ENCODE measurements at regions not wholly inside any gene's neighbourhood (a gene's known extent, or its start where the extent isn't known, plus 50 kb on each side); places are given as distances from the start of the nearest gene placed in this dataset.
"Not testable (repeated sequence)": the region's sequence is repeated elsewhere in the genome, so short reads cannot be mapped to it uniquely, and the experiment has no call there.

GRCh38 chr14:100431461-100431860 is 108.3 kb downstream of the SLC25A47 start:
- not testable (repeated sequence) for H3K27ac ChIP-seq (ENCODE audit: low read depth in 1 of 2, low read length in 2 of 2); H3K27me3 ChIP-seq (ENCODE audit: control insufficient read depth in 4 of 4, insufficient read depth in 4 of 4, low read length in 3 of 4); H3K4me1 ChIP-seq (ENCODE audit: control insufficient read depth in 4 of 4, insufficient read depth in 4 of 4, low read length in 3 of 4); H3K9ac ChIP-seq (ENCODE audit: low read depth in 1 of 2, low read length in 2 of 2); H3K9me3 ChIP-seq (ENCODE audit: control insufficient read depth in 4 of 4, low read length in 3 of 4); H3K4me3 ChIP-seq (ENCODE audit: low read depth in 1 of 3, low read length in 3 of 3); DNase-seq (ENCODE audit: low spot score); H3K36me3 ChIP-seq (ENCODE audit: control insufficient read depth in 4 of 4, insufficient read depth in 3 of 4, low read depth in 1 of 4, low read length in 3 of 4)
- 95% methylated on average over 4 of the region's 4 CpGs for WGBS

- no peaks in the 10 kb centered on the region for H3K36me3 ChIP-seq (ENCODE audit: control insufficient read depth in 4 of 4, insufficient read depth in 3 of 4, low read depth in 1 of 4, low read length in 3 of 4)
- no peaks in the 10 kb centered on the region for H3K27me3 ChIP-seq (ENCODE audit: control insufficient read depth in 4 of 4, insufficient read depth in 4 of 4, low read length in 3 of 4)
- peaks cover 0 to 4% (median 0%) of the 10 kb centered on the region in 4 donors for H3K4me1 ChIP-seq (ENCODE audit: control insufficient read depth in 4 of 4, insufficient read depth in 4 of 4, low read length in 3 of 4)
- no peaks in the 10 kb centered on the region for H3K9me3 ChIP-seq (ENCODE audit: control insufficient read depth in 4 of 4, low read length in 3 of 4)
- no peak overlapping the region for H3K27ac ChIP-seq (ENCODE audit: low read depth in 1 of 2, low read length in 2 of 2)
- DNase-seq (ENCODE audit: low spot score): no peak
- WGBS: 92% methylated on average over 5 of the region's 5 CpGs
- H3K9ac ChIP-seq (ENCODE audit: low read depth in 1 of 2, low read length in 2 of 2): no peak overlapping the region
- TF ChIP-seq FOXA2 (IDR thresholded peaks at IDR 0.05): no peak
- no peak for TF ChIP-seq MAX (IDR thresholded peaks at IDR 0.05)
- no peak for TF ChIP-seq EGR1 (IDR thresholded peaks at IDR 0.05; ENCODE audit: low read depth in 2 of 2)
- TF ChIP-seq HNF4G (IDR thresholded peaks at IDR 0.05): no peak
- no peak for TF ChIP-seq FOXA1 (IDR thresholded peaks at IDR 0.05)
- no peak for TF ChIP-seq TAF1 (conservative IDR thresholded peaks at IDR 0.05)
- no peak for TF ChIP-seq JUND (IDR thresholded peaks at IDR 0.05)
- TF ChIP-seq ATF3 (IDR thresholded peaks at IDR 0.05): no peak
- TF ChIP-seq YY1 (IDR thresholded peaks at IDR 0.05): no peak
- TF ChIP-seq SP1 (IDR thresholded peaks at IDR 0.05): no peak
- TF ChIP-seq GABPA (IDR thresholded peaks at IDR 0.05 in 1 of 2, conservative IDR thresholded peaks at IDR 0.05 in 1 of 2): no peak
- no peak for TF ChIP-seq RXRA (IDR thresholded peaks at IDR 0.05)
- no peak for TF ChIP-seq NR2F2 (IDR thresholded peaks at IDR 0.05)
- TF ChIP-seq REST (IDR thresholded peaks at IDR 0.05): no peak
- TF ChIP-seq ZBTB33 (IDR thresholded peaks at IDR 0.05): no peak
- TF ChIP-seq CTCF (IDR thresholded peaks at IDR 0.05; ENCODE audit: low read depth, low read length, missing input control): no peak
- H3K4me3 ChIP-seq (ENCODE audit: low read depth in 1 of 3, low read length in 3 of 3): no peak overlapping the region
Measured at GRCh38 chr14:100432652-100433427, 109.7 kb downstream of the SLC25A47 start.

Measured in liver (tissue), 8 donors.